ENCODE measurements at regions not wholly inside any gene's neighbourhood (a gene's known extent, or its start where the extent isn't known, plus 50 kb on each side); places are given as distances from the start of the nearest gene placed in this dataset.
"Not testable (repeated sequence)": the region's sequence is repeated elsewhere in the genome, so short reads cannot be mapped to it uniquely, and the experiment has no call there.

- not testable (repeated sequence) for TF ChIP-seq ARNT (IDR thresholded peaks at IDR 0.05); HDGF (IDR thresholded peaks at IDR 0.05; ENCODE audit: borderline replicate concordance); SUZ12 (IDR thresholded peaks at IDR 0.05); ELF4 (IDR thresholded peaks at IDR 0.05); LEF1 (IDR thresholded peaks at IDR 0.05; ENCODE audit: borderline replicate concordance); FOXM1 (IDR thresholded peaks at IDR 0.05; ENCODE audit: borderline replicate concordance); FOXA1 (IDR thresholded peaks at IDR 0.05); TARDBP (IDR thresholded peaks at IDR 0.05); BHLHE40 (IDR thresholded peaks at IDR 0.05; ENCODE audit: borderline replicate concordance); SP1 (IDR thresholded peaks at IDR 0.05); FOXK2 (IDR thresholded peaks at IDR 0.05); NFRKB (IDR thresholded peaks at IDR 0.05)
Measured at GRCh38 chr20:51927970-51928369, 125.6 kb upstream of the SALL4 start.
